Mesodermal cell (in vitro differentiated cells): ENCODE measurements at regions not wholly inside any gene's neighbourhood (a gene's known extent, or its start where the extent isn't known, plus 50 kb on each side); places are given as distances from the start of the nearest gene placed in this dataset.

Experiments used
- H3K27ac ChIP-seq: 2 replicates; pipeline ENCODE4 v1.7.0; 2013; ENCODE audit warnings: mild to moderate bottlenecking, low read depth, low read length, moderate library complexity; ENCODE audit not compliant: severe bottlenecking
- H3K36me3 ChIP-seq: 2 replicates; pipeline ENCODE4 v1.7.1; 2013; ENCODE audit warnings: mild to moderate bottlenecking, low read length, moderate library complexity; ENCODE audit not compliant: control insufficient read depth, insufficient read depth
- H3K4me1 ChIP-seq: one replicate; pipeline ENCODE4 v1.7.1; 2013; ENCODE audit warnings: mild to moderate bottlenecking, low read length; ENCODE audit not compliant: insufficient read depth, control insufficient read depth, poor library complexity, severe bottlenecking
- H3K4me3 ChIP-seq: 2 replicates; pipeline ENCODE4 v1.7.0; 2013; ENCODE audit warnings: low read length, control low read depth, mild to moderate bottlenecking; ENCODE audit not compliant: insufficient read depth, poor library complexity, severe bottlenecking; ENCODE audit errors: extremely low read depth
- H3K9me3 ChIP-seq: 2 replicates; pipeline ENCODE4 v1.7.1; 2013; ENCODE audit warnings: mild to moderate bottlenecking, low read length, moderate library complexity; ENCODE audit not compliant: control insufficient read depth
- WGBS, 2 experiments: methylation state at CpG; one replicate each; pipeline ENCODE4 v1.1.5; 2013; ENCODE audit warnings: missing lambda C conversion rate in 2 of 2; ENCODE audit not compliant: insufficient coverage in 2 of 2; 5-methylcytosine and 5-hydroxymethylcytosine counted together

GRCh38 chr12:90829044-90829443, 125.9 kb downstream of the CCER1 start:
- no peaks in the 10 kb centered on the region for H3K4me1 ChIP-seq
- no CpG with 5 or more reads among the region's 1 CpG for WGBS, 2 experiments
- H3K27ac ChIP-seq: no peak overlapping the region
- no peak overlapping the region for H3K4me3 ChIP-seq
- no peaks in the 10 kb centered on the region for H3K36me3 ChIP-seq
- H3K9me3 ChIP-seq: no peaks in the 10 kb centered on the region

GRCh38 chr12:90828621-90829020, 126.4 kb downstream of the CCER1 start:
- H3K27ac ChIP-seq: no peak overlapping the region
- no CpG with 5 or more reads among the region's 2 CpGs for WGBS, 2 experiments
- no peaks in the 10 kb centered on the region for H3K4me1 ChIP-seq
- H3K36me3 ChIP-seq: no peaks in the 10 kb centered on the region
- no peak overlapping the region for H3K4me3 ChIP-seq
- no peaks in the 10 kb centered on the region for H3K9me3 ChIP-seq

GRCh38 chr12:90827567-90827966, 127.4 kb downstream of the CCER1 start:
- H3K9me3 ChIP-seq: no peaks in the 10 kb centered on the region
- no peaks in the 10 kb centered on the region for H3K4me1 ChIP-seq
- no peak overlapping the region for H3K27ac ChIP-seq
- no peaks in the 10 kb centered on the region for H3K36me3 ChIP-seq
- no peak overlapping the region for H3K4me3 ChIP-seq

- no peaks in the 10 kb centered on the region for H3K9me3 ChIP-seq
- WGBS, 2 experiments: 92 to 100% methylated on average over 2 of the region's 3 CpGs
- no peak overlapping the region for H3K4me3 ChIP-seq
- no peak overlapping the region for H3K27ac ChIP-seq
- H3K4me1 ChIP-seq: no peaks in the 10 kb centered on the region
- no peaks in the 10 kb centered on the region for H3K36me3 ChIP-seq
These were observed 128.9 kb downstream of the CCER1 start for GRCh38 chr12:90826036-90826435.

GRCh38 chr12:90823859-90824258, 131.1 kb downstream of the CCER1 start:
- no peak overlapping the region for H3K4me3 ChIP-seq
- H3K9me3 ChIP-seq: no peaks in the 10 kb centered on the region
- H3K36me3 ChIP-seq: no peaks in the 10 kb centered on the region
- no peak overlapping the region for H3K27ac ChIP-seq
- WGBS, 2 experiments: 98% methylated on average over 21 to 28 of the region's 32 CpGs
- H3K4me1 ChIP-seq: no peaks in the 10 kb centered on the region

- Histone ChIP-seq H3K27ac (no peak overlapping the region), H3K4me1 (no peaks in the 10 kb centered on the region), H3K9me3 (no peaks in the 10 kb centered on the region), H3K36me3 (no peaks in the 10 kb centered on the region), H3K4me3 (no peak overlapping the region)
These were observed 135.3 kb downstream of the CCER1 start for GRCh38 chr12:90819709-90820108.

- Histone ChIP-seq H3K4me1 (no peaks in the 10 kb centered on the region), H3K27ac (no peak overlapping the region), H3K4me3 (no peak overlapping the region), H3K9me3 (no peaks in the 10 kb centered on the region), H3K36me3 (no peaks in the 10 kb centered on the region)
- WGBS, 2 experiments: 86 to 90% methylated on average over 1 to 2 of the region's 3 CpGs
These were observed 138.5 kb downstream of the CCER1 start for GRCh38 chr12:90816353-90817089.

- Histone ChIP-seq H3K9me3 (no peaks in the 10 kb centered on the region), H3K4me3 (no peak overlapping the region), H3K4me1 (no peaks in the 10 kb centered on the region), H3K27ac (no peak overlapping the region), H3K36me3 (no peaks in the 10 kb centered on the region)
- WGBS, 2 experiments: 86 to 89% methylated on average over 1 of the region's 1 CpG
These were observed 145.0 kb downstream of the CCER1 start for GRCh38 chr12:90809940-90810339.

GRCh38 chr12:90808568-90808967, 146.4 kb downstream of the CCER1 start:
- WGBS, 2 experiments: 100% methylated on average over 1 of the region's 3 CpGs; no CpG with 5 or more reads in 1 of the 2 experiments
- H3K27ac ChIP-seq: no peak overlapping the region
- no peak overlapping the region for H3K4me3 ChIP-seq
- no peaks in the 10 kb centered on the region for H3K4me1 ChIP-seq
- H3K36me3 ChIP-seq: no peaks in the 10 kb centered on the region
- H3K9me3 ChIP-seq: no peaks in the 10 kb centered on the region

GRCh38 chr12:90802727-90803126, 152.2 kb downstream of the CCER1 start:
- Histone ChIP-seq H3K4me3 (no peak overlapping the region), H3K9me3 (no peaks in the 10 kb centered on the region), H3K27ac (no peak overlapping the region), H3K36me3 (no peaks in the 10 kb centered on the region), H3K4me1 (no peaks in the 10 kb centered on the region)
- 84 to 94% methylated on average over 6 of the region's 6 CpGs for WGBS, 2 experiments

GRCh38 chr12:90801776-90802175, 153.2 kb downstream of the CCER1 start:
- Histone ChIP-seq H3K27ac (no peak overlapping the region), H3K4me1 (no peaks in the 10 kb centered on the region), H3K4me3 (no peak overlapping the region), H3K9me3 (no peaks in the 10 kb centered on the region), H3K36me3 (no peaks in the 10 kb centered on the region)
- WGBS, 2 experiments: 60 to 64% methylated on average over 1 of the region's 4 CpGs
